WERI-Rb-1 (cell line): ENCODE measurements at regions not wholly inside any gene's neighbourhood (a gene's known extent, or its start where the extent isn't known, plus 50 kb on each side); places are given as distances from the start of the nearest gene placed in this dataset.
"Not testable (repeated sequence)": the region's sequence is repeated elsewhere in the genome, so short reads cannot be mapped to it uniquely, and the experiment has no call there.

Experiments used
- DNase-seq: peaks from one replicate; pipeline ENCODE4 v3.0.0-alpha.2; 2020
- H3K27ac ChIP-seq: fragments of 250-450 bp; sonication (Bioruptor Pico); 2 replicates; pipeline ENCODE4 v1.5.1; 2020; ENCODE audit warnings: mild to moderate bottlenecking, moderate library complexity
- H3K27me3 ChIP-seq: fragments of 250-450 bp; sonication (Bioruptor Pico); 2 replicates; pipeline ENCODE4 v1.5.1; 2021; ENCODE audit warnings: mild to moderate bottlenecking, low read depth, moderate library complexity; ENCODE audit not compliant: insufficient read depth, severe bottlenecking
- H3K36me3 ChIP-seq: fragments of 250-450 bp; sonication (Bioruptor Pico); 2 replicates; pipeline ENCODE4 v1.5.1; 2020; ENCODE audit warnings: mild to moderate bottlenecking, moderate library complexity
- H3K4me3 ChIP-seq: 2 replicates; pipeline ENCODE4 v1.5.1; 2011; ENCODE audit warnings: low read depth, mild to moderate bottlenecking, control low read depth, low read length
- H3K9me3 ChIP-seq: fragments of 250-450 bp; sonication (Bioruptor Pico); 2 replicates; pipeline ENCODE4 v1.5.1; 2021; ENCODE audit warnings: mild to moderate bottlenecking, moderate library complexity; ENCODE audit not compliant: severe bottlenecking
- CTCF ChIP-seq: IDR thresholded peaks from 2 replicates; pipeline ENCODE4 v1.5.1; 2011; ENCODE audit warnings: low read depth, mild to moderate bottlenecking, control low read depth, inconsistent platforms, low read length

GRCh38 chr5:157971571-157972216 lies 112.7 kb upstream of the CLINT1 start:
- no peaks in the 10 kb centered on the region for H3K27me3 ChIP-seq
- no peak overlapping the region for H3K27ac ChIP-seq
- no peak for TF ChIP-seq CTCF
- H3K36me3 ChIP-seq = no peaks in the 10 kb centered on the region
- no peak overlapping the region for H3K4me3 ChIP-seq
- DNase-seq = no peak
- no peaks in the 10 kb centered on the region for H3K9me3 ChIP-seq

DNA sequence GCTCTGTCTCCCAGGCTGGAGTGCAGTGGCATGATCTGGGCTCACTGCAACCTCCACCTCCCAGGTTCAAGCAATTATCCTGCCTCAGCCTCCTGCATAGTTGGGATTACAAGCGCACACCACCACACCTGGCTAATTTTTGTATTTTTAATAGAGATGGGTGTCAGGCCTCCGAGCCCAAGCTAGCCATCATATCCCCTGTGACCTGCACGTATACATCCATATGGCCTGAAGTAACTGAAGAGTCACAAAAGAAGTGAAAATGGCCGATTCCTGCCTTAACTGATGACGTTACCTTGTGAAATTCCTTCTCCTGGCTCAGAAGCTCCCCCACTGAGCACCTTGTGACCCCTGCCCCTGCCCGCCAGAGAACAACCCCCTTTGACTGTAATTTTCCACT lies 109.6 kb upstream of the CLINT1 start:
- not testable (repeated sequence) for H3K9me3 ChIP-seq, H3K27me3 ChIP-seq, H3K36me3 ChIP-seq, H3K27ac ChIP-seq, H3K4me3 ChIP-seq, DNase-seq

DNA sequence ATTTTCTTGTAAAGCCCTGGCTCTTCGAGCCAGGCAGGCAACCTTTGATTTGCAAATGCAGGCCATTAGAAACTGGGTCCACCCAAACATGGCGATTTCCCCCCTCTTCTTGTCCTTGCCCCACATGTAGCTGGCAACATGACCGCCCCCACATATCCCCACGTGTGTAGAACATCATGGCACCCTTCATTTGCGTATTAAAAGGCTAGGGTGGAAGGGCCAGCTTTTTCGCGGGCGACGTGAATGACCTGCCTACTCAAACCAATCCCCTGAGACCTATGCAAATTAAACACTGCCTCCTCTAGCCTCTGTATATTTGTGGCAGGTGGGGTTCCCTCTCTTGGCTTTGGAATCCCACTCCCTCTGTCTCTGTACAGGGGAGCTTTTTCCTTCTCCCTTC lies 107.0 kb upstream of the CLINT1 start:
- no peak for TF ChIP-seq CTCF
- H3K27me3 ChIP-seq = no peaks in the 10 kb centered on the region
- DNase-seq = no peak
- no peak overlapping the region for H3K4me3 ChIP-seq
- H3K9me3 ChIP-seq = no peaks in the 10 kb centered on the region
- no peaks in the 10 kb centered on the region for H3K36me3 ChIP-seq
- H3K27ac ChIP-seq = no peak overlapping the region

DNA sequence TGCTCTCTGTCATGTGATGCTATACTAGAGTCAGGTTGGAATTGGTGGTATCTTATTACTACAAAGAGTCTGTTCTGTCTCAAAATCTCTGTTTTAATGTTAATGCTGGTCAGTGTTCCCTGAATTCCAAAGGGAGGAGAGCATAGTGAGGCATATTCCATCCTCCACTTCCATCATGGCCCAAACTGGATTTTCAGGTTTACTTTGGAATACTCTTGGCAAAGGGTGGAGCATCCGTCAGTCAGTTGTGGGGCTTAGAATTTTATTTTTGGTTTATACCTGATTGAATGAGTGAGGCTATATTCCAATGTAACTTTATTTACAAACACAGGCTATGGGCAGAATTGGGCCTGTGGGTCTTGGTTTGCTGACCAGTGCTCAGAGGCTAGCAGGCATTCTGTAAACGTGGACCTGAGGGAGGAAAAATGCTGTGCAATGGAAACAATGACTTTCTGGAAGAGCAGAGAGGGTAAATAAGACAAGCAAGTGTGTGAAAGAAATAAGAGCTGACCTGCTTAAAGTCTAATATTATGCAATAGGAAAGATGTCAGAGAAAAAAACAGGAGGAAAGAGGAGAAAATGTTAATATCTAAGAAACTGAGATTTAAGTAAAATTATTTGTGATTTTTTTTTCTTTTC lies 106.2 kb upstream of the CLINT1 start:
- no peak overlapping the region for H3K27ac ChIP-seq
- TF ChIP-seq CTCF = no peak
- DNase-seq = no peak
- no peaks in the 10 kb centered on the region for H3K9me3 ChIP-seq
- no peaks in the 10 kb centered on the region for H3K27me3 ChIP-seq
- H3K36me3 ChIP-seq = no peaks in the 10 kb centered on the region
- no peak overlapping the region for H3K4me3 ChIP-seq

DNA sequence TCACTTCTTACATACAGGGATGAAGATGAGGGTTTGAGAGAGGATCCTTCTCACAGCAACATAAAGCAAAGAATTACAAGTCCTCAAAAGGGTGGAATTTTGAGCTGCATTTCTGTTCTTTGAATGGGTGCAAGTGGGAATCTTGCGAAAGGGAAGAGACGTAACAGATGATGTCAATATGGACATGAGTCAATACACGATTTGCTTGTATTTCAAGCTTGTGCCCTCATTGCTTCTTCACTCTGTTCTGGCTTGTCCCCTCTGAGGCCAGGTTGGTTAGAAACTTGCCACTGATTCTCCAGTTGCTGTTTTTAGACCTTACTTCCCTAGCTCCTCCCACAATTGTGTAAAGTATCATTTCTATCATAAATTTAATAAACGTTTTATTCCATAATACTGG lies 104.8 kb upstream of the CLINT1 start:
- no peak overlapping the region for H3K27ac ChIP-seq
- no peaks in the 10 kb centered on the region for H3K36me3 ChIP-seq
- H3K27me3 ChIP-seq = no peaks in the 10 kb centered on the region
- no peak overlapping the region for H3K4me3 ChIP-seq
- DNase-seq = no peak
- TF ChIP-seq CTCF = no peak
- H3K9me3 ChIP-seq = no peaks in the 10 kb centered on the region

GRCh38 chr5:157963244-157963643 lies 104.3 kb upstream of the CLINT1 start:
- H3K27ac ChIP-seq = no peak overlapping the region
- H3K36me3 ChIP-seq = no peaks in the 10 kb centered on the region
- H3K9me3 ChIP-seq = no peaks in the 10 kb centered on the region
- H3K4me3 ChIP-seq = no peak overlapping the region
- DNase-seq = no peak
- no peak for TF ChIP-seq CTCF
- no peaks in the 10 kb centered on the region for H3K27me3 ChIP-seq

- not testable (repeated sequence) for H3K36me3 ChIP-seq, DNase-seq, H3K4me3 ChIP-seq, H3K9me3 ChIP-seq, H3K27me3 ChIP-seq, H3K27ac ChIP-seq
These were observed 103.7 kb upstream of the CLINT1 start for GRCh38 chr5:157962686-157963085.
